Left colon (tissue), 2 donors: ENCODE measurements at regions not wholly inside any gene's neighbourhood (a gene's known extent, or its start where the extent isn't known, plus 50 kb on each side); places are given as distances from the start of the nearest gene placed in this dataset.

Experiments
- ATAC-seq: fragments of 200-7000 bp; cut with Tn5 transposase; one replicate; pipeline ENCODE4 v1.9.1; 2020; ENCODE audit warnings: mild to moderate bottlenecking, moderate library complexity
- DNase-seq, 2 donors: peaks; one replicate each; pipeline ENCODE4 v3.0.0-alpha.2; 2020
- intact Hi-C, 2 donors: fragments of 100-400 bp; cut with DNase I in 1 of 2; cut with micrococcal nuclease in 1 of 2; formaldehyde crosslinking; loops; one replicate each; pipeline versions ENCODE4 v1.11.2 to v1.14.0; 2022; cut with DNase I, micrococcal nuclease
- donor health status: DM: no; HTN: no; CAD: no.
- donor health status: DM: yes; HTN: yes; CAD: no.

- intact Hi-C loops = no loop called here
- ATAC-seq = no peak
- DNase-seq = no peak
Observed at GRCh38 chr3:66662894-66663293, 162.1 kb upstream of the LRIG1 start.

GRCh38 chr3:66665021-66665695 lies 164.3 kb upstream of the LRIG1 start:
- intact Hi-C loops = no loop called here
- DNase-seq = no peak
- peak; percentile 69 for ATAC-seq

- no peak for DNase-seq
- intact Hi-C loops = no loop called here
- ATAC-seq = no peak
Observed at GRCh38 chr3:66666362-66666761, 165.5 kb upstream of the LRIG1 start.

- no peak for ATAC-seq
- intact Hi-C loops = no loop called here
- DNase-seq = no peak
Observed at GRCh38 chr3:66667263-66667662, 166.4 kb upstream of the LRIG1 start.

- ATAC-seq = no peak
- DNase-seq = no peak
- intact Hi-C loops = no loop called here
Observed at GRCh38 chr3:66671291-66671690, 170.5 kb upstream of the LRIG1 start.

GRCh38 chr3:66672830-66673229 lies 172.0 kb upstream of the LRIG1 start:
- intact Hi-C loops = no loop called here
- ATAC-seq (no peak), DNase-seq (no peak)

GRCh38 chr3:66673293-66673692 lies 172.5 kb upstream of the LRIG1 start:
- DNase-seq (no peak), ATAC-seq (no peak)
- intact Hi-C loops = no loop called here

- intact Hi-C loops = no loop called here
- ATAC-seq (no peak), DNase-seq (no peak)
Observed at GRCh38 chr3:66675366-66675765, 174.5 kb upstream of the LRIG1 start.

GRCh38 chr3:66692042-66692765 lies 191.4 kb upstream of the LRIG1 start:
- peak; percentile 88 for ATAC-seq
- DNase-seq = peak; percentile 11 to 36
- intact Hi-C loops = no loop called here

- DNase-seq = no peak
- ATAC-seq = no peak
- intact Hi-C loops = no loop called here
Observed at GRCh38 chr3:66692766-66693150, 191.9 kb upstream of the LRIG1 start.

GRCh38 chr3:66693461-66694031 lies 192.7 kb upstream of the LRIG1 start:
- DNase-seq = peak; percentile 37 to 64
- ATAC-seq = peak; percentile 70
- intact Hi-C loops = no loop called here

GRCh38 chr3:66702126-66702525 lies 201.3 kb upstream of the LRIG1 start:
- ATAC-seq = no peak
- intact Hi-C loops = no loop called here
- DNase-seq = peak in 1 of 2 donors; percentile 64

- intact Hi-C loops = no loop called here
- DNase-seq (no peak), ATAC-seq (no peak)
Observed at GRCh38 chr3:66703501-66703900, 202.7 kb upstream of the LRIG1 start.

GRCh38 chr3:66705076-66705475 lies 204.3 kb upstream of the LRIG1 start:
- no peak for ATAC-seq
- DNase-seq = no peak
- intact Hi-C loops = no loop called here

- ATAC-seq (no peak), DNase-seq (no peak)
- intact Hi-C loops = no loop called here
Observed at GRCh38 chr3:66706890-66707289, 206.1 kb upstream of the LRIG1 start.

GRCh38 chr3:66709532-66709931 lies 208.7 kb upstream of the LRIG1 start:
- peak in 1 of 2 donors; percentile 51 for DNase-seq
- intact Hi-C loops = no loop called here
- no peak for ATAC-seq

GRCh38 chr3:66712210-66712609 lies 211.4 kb upstream of the LRIG1 start:
- ATAC-seq (no peak), DNase-seq (no peak)
- intact Hi-C loops = no loop called here

GRCh38 chr3:66713921-66714320 lies 213.1 kb upstream of the LRIG1 start:
- ATAC-seq = no peak
- intact Hi-C loops = no loop called here
- no peak for DNase-seq

- ATAC-seq (no peak), DNase-seq (no peak)
- intact Hi-C loops = no loop called here
Observed at GRCh38 chr3:66715806-66716205, 215.0 kb upstream of the LRIG1 start.

GRCh38 chr3:66717806-66718205 lies 217.0 kb upstream of the LRIG1 start:
- ATAC-seq = no peak
- intact Hi-C loops = no loop called here
- DNase-seq = no peak
